ENCODE measurements at regions not wholly inside any gene's neighbourhood (a gene's known extent, or its start where the extent isn't known, plus 50 kb on each side); places are given as distances from the start of the nearest gene placed in this dataset.

DNA sequence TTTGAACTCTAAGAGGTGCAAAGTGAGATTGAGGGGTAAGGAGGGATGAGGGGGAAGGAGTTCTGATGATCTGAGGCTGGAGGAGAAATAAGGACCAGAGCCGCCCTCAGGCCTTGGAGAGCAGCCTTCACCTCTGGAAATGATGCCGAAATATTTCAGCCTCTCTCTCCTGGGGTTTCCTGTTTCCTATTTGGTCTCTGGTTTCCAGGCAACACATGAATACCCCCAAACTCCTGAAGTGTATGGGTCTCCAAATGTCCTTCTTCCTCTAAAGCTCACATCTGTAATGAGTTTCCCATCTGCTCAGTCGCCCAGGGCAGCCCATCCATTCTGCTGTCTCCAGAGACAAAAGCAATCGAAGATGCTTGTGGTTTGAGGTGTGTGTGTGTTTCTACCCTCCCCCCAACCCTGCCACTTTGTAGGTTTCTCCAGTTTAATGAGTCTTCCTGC, 52.0 kb upstream of the FAM20B start:
- peaks cover 0 to 7% (median 4%) of the 10 kb centered on the region in 4 experiments for H3K4me1 ChIP-seq (ENCODE audit: control extremely low read depth in 1 of 4, control insufficient read depth in 4 of 4, insufficient read depth in 4 of 4, low read length in 3 of 4)
- no peak overlapping the region for H3K4me3 ChIP-seq (ENCODE audit: control insufficient read depth in 1 of 7, extremely low read depth in 1 of 7, insufficient read depth in 4 of 7, low read depth in 2 of 7, low read length in 6 of 7)
- CTCF ChIA-PET: no interaction called here
- DNase-seq: peak in 2 of 3 donors; percentile 42 to 47
- no peaks in the 10 kb centered on the region for H3K36me3 ChIP-seq (ENCODE audit: control insufficient read depth in 4 of 4, insufficient read depth in 4 of 4, low read length in 3 of 4)
- H3K9me3 ChIP-seq (ENCODE audit: control extremely low read depth in 1 of 5, control insufficient read depth in 4 of 5, insufficient read depth in 2 of 5, low read depth in 1 of 5, low read length in 4 of 5): peaks cover 2 to 18% (median 12%) of the 10 kb centered on the region in 5 experiments
- POLR2A ChIA-PET: no interaction called here
- H3K27me3 ChIP-seq (replicated peaks in 2 of 5; ENCODE audit: control insufficient read depth in 4 of 5, insufficient read depth in 5 of 5, low read length in 4 of 5): no peaks in the 10 kb centered on the region
- no peak overlapping the region for H3K27ac ChIP-seq (ENCODE audit: insufficient read depth in 1 of 2, low read depth in 1 of 2, low read length in 2 of 2, poor library complexity in 1 of 2, severe bottlenecking in 2 of 2)
- WGBS (ENCODE audit: insufficient coverage): 33% methylated on average over 2 of the region's 4 CpGs

All from common myeloid progenitor, CD34-positive (primary cell).